Prostate gland (tissue), 2 donors: ENCODE measurements at regions not wholly inside any gene's neighbourhood (a gene's known extent, or its start where the extent isn't known, plus 50 kb on each side); places are given as distances from the start of the nearest gene placed in this dataset.

ENCODE experiments used
- DNase-seq: peaks from one replicate; pipeline ENCODE4 v3.0.0-alpha.2; 2019; ENCODE audit warnings: low spot score
- H3K27ac ChIP-seq, 2 donors: fragments of 200-600 bp; sonication (generic); 2 replicates each; pipeline ENCODE4 v1.5.1; 2017 to 2019
- H3K27me3 ChIP-seq: fragments of 200-600 bp; sonication (generic); replicated peaks from 2 replicates; pipeline ENCODE4 v1.5.1; 2019; ENCODE audit not compliant: insufficient read depth
- H3K36me3 ChIP-seq, 2 donors: fragments of 200-600 bp; sonication (generic); 1 replicate in 1 of 2; 2 replicates in 1 of 2; pipeline versions ENCODE4 v1.5.1 to v1.8.1; 2017 to 2019
- H3K4me1 ChIP-seq: fragments of 200-600 bp; sonication (generic); replicated peaks from 2 replicates; pipeline ENCODE4 v1.5.1; 2019
- H3K4me3 ChIP-seq, 2 donors: fragments of 200-600 bp; sonication (generic); 2 replicates each; pipeline ENCODE4 v1.5.1; 2017 to 2019
- H3K9me3 ChIP-seq: fragments of 200-600 bp; sonication (generic); 2 replicates; pipeline ENCODE4 v1.5.1; 2017
- POLR2A ChIP-seq: fragments of 450-650 bp; IDR thresholded peaks from one replicate; pipeline ENCODE4 v1.6.1; 2016; ENCODE audit warnings: antibody characterized with exemption, mild to moderate bottlenecking
- POLR2AphosphoS5 ChIP-seq: sonication (generic); formaldehyde crosslinking; IDR thresholded peaks from one replicate; pipeline ENCODE4 v1.6.1; 2017; ENCODE audit warnings: antibody characterized with exemption
- WGBS: methylation state at CpG from one replicate; pipeline ENCODE4 v1.1.5; 2018; 5-methylcytosine and 5-hydroxymethylcytosine counted together
- intact Hi-C: fragments of 100-400 bp; cut with DNase I; formaldehyde crosslinking; loops from one replicate; pipeline ENCODE4 v1.14.2; 2022
- TF ChIP-seq, protein P1 (sequence below), 4 experiments: fragments of 200-600 bp in 2 of 4; fragments of 450-650 bp in 2 of 4; sonication (generic) in 2 of 4; IDR thresholded peaks; 1 replicate in 3 of 4; 2 replicates in 1 of 4; pipeline ENCODE4 v1.5.1; 2016 to 2019; ENCODE audit warnings: antibody characterized with exemption in 4 of 4, mild to moderate bottlenecking in 2 of 4, moderate library complexity in 2 of 4

DNA sequence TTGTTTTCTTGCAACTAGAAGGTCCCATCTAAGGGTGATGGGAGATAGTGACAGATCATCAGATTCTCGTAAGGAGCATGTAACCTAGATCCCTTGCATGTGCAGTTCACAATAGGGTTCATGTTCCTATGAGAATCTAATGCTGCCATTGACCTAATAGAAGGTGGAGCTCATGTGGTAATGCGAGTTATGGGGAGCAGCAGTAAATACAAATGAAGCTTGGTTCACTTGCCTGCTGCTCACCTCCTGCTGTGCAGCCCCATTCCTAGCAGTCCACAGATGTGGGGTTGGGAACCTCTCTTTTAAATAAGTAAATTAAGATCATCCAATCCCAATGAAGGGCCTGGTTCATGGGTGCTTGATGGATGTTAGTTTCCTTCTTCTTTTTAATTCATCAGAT is 148.7 kb upstream of the ATP1B1 start:
- Histone ChIP-seq H3K36me3 (no peaks in the 10 kb centered on the region), H3K27me3 (no peaks in the 10 kb centered on the region), H3K4me3 (no peak overlapping the region), H3K9me3 (no peaks in the 10 kb centered on the region), H3K4me1 (no peaks in the 10 kb centered on the region), H3K27ac (no peak overlapping the region)
- WGBS, result 85% methylated on average over 2 of the region's 2 CpGs
- intact Hi-C loops, result no loop called here
- no peak for DNase-seq
- TF ChIP-seq, protein P1, sequence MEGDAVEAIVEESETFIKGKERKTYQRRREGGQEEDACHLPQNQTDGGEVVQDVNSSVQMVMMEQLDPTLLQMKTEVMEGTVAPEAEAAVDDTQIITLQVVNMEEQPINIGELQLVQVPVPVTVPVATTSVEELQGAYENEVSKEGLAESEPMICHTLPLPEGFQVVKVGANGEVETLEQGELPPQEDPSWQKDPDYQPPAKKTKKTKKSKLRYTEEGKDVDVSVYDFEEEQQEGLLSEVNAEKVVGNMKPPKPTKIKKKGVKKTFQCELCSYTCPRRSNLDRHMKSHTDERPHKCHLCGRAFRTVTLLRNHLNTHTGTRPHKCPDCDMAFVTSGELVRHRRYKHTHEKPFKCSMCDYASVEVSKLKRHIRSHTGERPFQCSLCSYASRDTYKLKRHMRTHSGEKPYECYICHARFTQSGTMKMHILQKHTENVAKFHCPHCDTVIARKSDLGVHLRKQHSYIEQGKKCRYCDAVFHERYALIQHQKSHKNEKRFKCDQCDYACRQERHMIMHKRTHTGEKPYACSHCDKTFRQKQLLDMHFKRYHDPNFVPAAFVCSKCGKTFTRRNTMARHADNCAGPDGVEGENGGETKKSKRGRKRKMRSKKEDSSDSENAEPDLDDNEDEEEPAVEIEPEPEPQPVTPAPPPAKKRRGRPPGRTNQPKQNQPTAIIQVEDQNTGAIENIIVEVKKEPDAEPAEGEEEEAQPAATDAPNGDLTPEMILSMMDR (IDR thresholded peaks at IDR 0.05), result no peak
- TF ChIP-seq POLR2A (no peak), POLR2AphosphoS5 (no peak)

DNA sequence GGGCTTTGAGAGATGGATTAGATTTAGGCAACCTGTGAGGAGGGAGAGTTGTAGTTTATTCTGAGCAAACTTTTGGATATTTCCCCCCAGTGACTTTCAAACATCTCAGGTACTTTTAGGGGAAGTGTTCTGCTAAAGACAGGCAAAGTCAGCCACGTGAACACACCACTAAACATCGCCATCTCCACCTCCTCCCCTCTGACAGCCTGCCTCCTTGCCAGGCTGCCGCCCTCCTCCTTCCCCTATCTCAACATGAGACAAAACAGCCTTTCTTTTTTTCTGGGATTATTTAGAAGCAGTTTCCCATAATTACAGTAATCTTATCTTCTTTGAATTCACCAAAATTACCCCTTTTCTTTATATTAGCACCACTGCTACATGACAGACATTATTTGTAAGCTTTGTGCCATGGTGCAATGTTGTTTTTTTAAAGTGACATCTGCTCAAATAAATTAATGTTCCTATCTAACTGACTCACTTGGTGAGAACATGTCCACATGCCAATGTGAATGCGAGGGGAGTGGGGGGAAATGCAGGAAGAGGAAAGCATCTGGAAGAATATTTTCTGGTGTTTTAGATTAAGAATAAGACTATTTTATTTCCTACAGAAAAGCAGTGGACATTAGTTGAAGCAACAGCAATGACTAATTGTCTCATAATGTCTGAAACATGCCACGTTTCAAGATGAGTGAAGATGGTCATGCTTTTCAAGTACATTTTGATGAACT is 147.8 kb upstream of the ATP1B1 start:
- Histone ChIP-seq H3K27me3 (no peaks in the 10 kb centered on the region), H3K4me3 (no peak overlapping the region), H3K4me1 (no peaks in the 10 kb centered on the region), H3K36me3 (no peaks in the 10 kb centered on the region), H3K9me3 (no peaks in the 10 kb centered on the region), H3K27ac (no peak overlapping the region)
- intact Hi-C loops, result no loop called here
- DNase-seq, result no peak
- 68% methylated on average over 5 of the region's 5 CpGs for WGBS
- TF ChIP-seq POLR2A, result no peak
- TF ChIP-seq, protein P1 (IDR thresholded peaks at IDR 0.05), result no peak

DNA sequence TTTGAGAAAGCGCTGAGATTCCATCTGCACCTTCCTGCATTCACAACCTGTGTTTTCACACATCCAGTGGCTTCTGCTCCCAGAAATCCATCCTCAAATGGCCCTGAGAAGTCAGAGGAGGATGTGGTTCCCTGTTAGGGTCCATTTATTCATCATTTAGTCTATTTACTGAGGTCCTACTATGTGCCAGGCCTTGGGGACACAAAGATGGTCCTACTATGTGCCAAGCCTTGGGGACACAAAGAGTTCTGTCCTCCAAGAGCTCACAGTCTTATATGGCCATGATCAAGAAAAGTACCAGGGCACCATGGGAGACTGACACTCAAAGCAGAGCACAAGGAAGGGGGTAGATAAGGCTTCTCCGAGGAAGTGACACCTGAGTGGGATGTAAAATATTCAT is 147.1 kb upstream of the ATP1B1 start:
- intact Hi-C loops, result no loop called here
- Histone ChIP-seq H3K27me3 (no peaks in the 10 kb centered on the region), H3K4me1 (no peaks in the 10 kb centered on the region), H3K27ac (no peak overlapping the region), H3K9me3 (no peaks in the 10 kb centered on the region), H3K4me3 (no peak overlapping the region), H3K36me3 (no peaks in the 10 kb centered on the region)
- DNase-seq, result no peak
- TF ChIP-seq POLR2A, result no peak
- TF ChIP-seq, protein P1 (IDR thresholded peaks at IDR 0.05), result no peak
- no peak for TF ChIP-seq POLR2AphosphoS5
- WGBS, result 100% methylated on average over 2 of the region's 2 CpGs

DNA sequence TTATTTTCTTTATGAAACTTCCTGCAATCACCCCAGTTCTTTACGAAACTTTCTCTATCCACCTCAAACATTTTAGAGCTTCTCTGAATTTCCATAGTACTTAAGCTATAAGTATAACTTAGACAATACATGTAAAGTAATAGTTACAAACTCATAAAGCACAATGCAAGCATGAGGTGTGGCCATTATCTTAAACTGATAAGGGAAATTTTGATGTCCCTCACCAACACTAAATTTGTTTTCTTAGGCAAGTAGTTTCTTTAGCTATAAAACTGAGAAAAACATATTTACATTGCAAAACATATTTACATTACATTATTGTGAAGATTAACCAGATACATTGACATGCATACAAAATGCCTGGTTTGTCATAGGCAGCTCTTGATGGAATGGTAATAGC is 146.4 kb upstream of the ATP1B1 start:
- intact Hi-C loops, result no loop called here

DNA sequence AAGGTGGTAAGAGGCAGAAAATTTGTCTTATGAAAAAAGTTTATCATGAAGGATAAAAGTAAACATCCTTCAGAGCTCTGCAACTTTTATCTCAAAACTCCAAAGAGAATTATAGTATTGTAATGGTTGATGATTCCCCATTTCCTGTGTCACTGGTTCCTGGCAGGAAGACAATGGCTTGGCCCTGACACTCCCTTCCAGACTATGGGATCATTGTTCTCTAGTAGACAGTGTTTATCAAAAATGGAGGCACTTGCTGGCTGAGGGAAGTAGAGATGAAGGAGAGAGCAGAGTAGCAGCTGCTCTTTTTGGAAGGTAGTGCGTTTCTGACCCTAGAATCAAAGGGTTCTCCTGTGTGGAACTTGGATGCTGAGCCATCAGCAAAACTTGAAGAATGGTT is 145.9 kb upstream of the ATP1B1 start:
- intact Hi-C loops, result no loop called here
- H3K4me3 ChIP-seq, result no peak overlapping the region
- no peak for DNase-seq
- H3K27me3 ChIP-seq, result no peaks in the 10 kb centered on the region
- no peaks in the 10 kb centered on the region for H3K36me3 ChIP-seq
- no peaks in the 10 kb centered on the region for H3K9me3 ChIP-seq
- WGBS, result 45% methylated on average over 1 of the region's 1 CpG
- no peak overlapping the region for H3K27ac ChIP-seq
- TF ChIP-seq, protein P1 (IDR thresholded peaks at IDR 0.05), result no peak
- TF ChIP-seq POLR2A (no peak), POLR2AphosphoS5 (no peak)
- no peaks in the 10 kb centered on the region for H3K4me1 ChIP-seq

More for the DNA sequence above, 146.4 kb upstream of the ATP1B1 start:
- 97% methylated on average over 1 of the region's 1 CpG for WGBS
- no peak overlapping the region for H3K4me3 ChIP-seq
- no peaks in the 10 kb centered on the region for H3K36me3 ChIP-seq
- H3K27me3 ChIP-seq, result no peaks in the 10 kb centered on the region
- no peaks in the 10 kb centered on the region for H3K4me1 ChIP-seq
- H3K27ac ChIP-seq, result no peak overlapping the region
- no peaks in the 10 kb centered on the region for H3K9me3 ChIP-seq
- TF ChIP-seq, protein P1 (IDR thresholded peaks at IDR 0.05), result no peak
- TF ChIP-seq POLR2A, result no peak
- no peak for TF ChIP-seq POLR2AphosphoS5
- no peak for DNase-seq
